NCI-H1092 treated with DMSO at 0.1 percent for 48 hours (cell line): ENCODE measurements at regions not wholly inside any gene's neighbourhood (a gene's known extent, or its start where the extent isn't known, plus 50 kb on each side); places are given as distances from the start of the nearest gene placed in this dataset.

Experiments
- DNase-seq: peaks from one replicate; lab custom pipeline; 2025; lab: John Stamatoyannopoulos, UW

DNA sequence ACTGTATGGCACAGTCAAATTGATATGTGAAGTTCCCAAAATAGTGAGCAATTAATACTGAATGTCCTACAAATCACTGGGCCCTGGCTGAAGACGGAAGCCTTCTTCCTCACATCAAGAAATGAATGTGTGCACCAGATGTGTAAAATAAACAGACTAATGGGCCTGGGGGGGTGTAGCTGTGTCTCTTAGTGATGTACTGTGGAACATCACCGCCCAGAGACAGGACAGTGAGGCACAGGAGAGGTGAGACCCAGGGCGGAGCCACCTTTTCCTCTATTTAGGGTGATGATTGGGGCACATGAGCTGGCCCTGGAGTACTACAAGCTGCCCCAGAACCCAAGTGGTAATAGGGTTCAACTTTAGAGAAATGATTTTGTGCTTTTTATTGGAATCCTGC is 368.5 kb upstream of the ARID1B start:
- DNase-seq = no peak

DNA sequence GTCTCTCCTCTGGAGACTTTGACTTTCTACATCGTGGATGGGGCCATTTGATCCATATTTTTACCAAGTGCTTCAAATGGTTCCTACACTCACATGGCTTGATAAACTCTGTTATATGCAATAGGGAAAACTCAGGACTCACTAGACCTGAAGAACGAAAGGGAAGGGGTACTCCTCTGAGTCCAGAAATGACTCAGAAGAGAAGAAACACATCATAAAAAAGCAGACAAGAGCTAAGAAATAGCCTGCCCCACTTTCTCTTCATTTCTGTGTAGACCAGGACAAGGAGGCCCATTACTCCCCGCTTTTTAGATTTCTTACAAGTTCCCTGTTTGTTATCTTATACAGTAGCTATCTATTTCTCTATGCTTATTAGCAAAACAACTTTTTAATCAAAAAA is 369.8 kb upstream of the ARID1B start:
- DNase-seq = no peak

DNA sequence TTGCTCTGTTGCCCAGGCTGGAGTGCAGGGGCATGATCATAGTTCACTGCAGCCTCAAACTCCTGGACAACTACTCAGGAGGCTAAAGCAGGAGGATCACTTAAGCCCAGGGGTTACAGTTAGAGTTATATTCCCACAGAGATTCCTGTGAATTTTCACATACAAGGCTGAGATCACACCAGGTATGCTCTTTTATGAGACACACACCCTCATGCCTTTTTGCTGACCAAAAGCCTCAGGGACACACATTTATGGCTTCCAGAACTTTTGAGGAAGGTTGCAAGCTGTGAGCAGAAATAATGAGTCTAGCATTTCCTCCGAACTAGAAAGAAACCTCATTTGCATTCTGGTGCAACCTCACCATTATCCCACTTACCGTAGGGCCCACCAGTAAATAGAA is 370.5 kb upstream of the ARID1B start:
- DNase-seq = no peak

DNA sequence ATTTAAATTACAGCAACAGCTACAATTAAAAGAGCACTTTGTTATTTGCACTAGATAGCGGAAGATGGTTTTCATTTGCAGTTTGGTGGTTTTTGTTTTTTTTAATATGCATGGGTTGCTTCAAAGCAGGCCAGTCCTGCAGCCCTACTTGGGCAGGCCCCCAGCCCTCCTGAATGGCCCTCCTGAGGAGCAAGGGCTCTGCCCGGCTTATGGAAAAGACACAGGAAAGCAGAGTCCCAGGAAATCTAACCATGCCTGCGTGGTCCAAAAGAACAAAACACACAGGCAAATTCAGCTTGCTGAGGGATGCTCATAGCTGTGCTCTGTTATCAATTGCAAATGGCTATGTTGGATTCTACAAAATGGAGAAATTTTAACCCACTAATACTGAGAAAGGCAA is 371.1 kb upstream of the ARID1B start:
- DNase-seq = no peak

DNA sequence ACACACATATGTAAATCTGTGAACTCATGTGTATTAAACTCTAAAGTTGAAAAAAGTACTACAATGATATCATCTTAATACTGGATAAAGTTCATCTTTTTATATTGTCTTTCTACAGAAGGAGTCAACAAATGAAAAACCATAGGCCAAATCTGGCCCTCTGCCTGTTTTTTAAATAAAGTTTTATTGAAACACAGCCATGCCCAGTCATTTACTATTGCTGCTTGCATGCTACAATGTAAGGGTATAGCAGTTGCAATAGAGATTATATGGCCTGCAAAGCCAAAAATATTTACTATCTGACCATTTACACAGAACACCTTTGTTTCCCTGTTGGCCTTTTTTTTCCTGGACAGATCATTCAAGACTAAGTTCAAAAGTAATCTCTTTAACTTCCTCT is 374.6 kb upstream of the ARID1B start:
- DNase-seq = no peak

DNA sequence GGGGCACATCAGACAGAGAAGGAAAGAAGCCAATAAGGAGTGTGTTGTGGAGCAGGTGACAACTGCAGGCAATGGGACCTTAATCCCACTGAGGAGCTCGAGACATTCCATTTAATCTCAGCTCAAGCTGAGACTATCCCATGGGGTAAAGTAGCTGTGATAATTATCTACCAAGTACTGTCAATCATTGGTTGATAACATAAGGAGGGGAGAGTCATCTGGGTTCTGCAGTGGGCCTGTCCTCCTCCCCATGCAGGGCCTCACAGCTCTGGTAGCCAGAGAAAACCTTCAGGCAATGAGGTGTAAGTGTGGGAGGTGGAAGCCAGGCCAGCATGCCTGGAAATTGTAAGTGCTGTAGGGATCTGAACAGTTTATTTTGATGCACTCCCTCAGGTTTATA is 375.0 kb upstream of the ARID1B start:
- no peak for DNase-seq

DNA sequence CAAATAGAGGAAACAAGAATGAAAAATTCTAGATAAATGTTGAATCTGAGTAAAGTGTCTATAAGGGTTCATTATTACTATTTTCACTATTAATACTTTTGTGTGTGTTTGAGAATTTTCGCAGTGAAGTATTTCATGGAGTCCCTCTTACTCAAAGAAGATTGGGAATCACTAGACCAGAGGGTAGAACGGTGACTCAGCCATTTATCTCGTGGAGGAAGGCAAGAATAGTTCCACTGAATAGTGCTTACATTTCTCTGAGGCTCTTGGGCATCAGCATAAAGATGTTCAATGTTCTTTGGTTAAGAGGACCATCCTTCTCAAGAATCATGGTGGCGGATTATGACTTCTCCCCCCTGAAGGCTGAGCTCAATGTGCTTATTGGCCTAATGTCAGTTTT is 376.7 kb upstream of the ARID1B start:
- no peak for DNase-seq

DNA sequence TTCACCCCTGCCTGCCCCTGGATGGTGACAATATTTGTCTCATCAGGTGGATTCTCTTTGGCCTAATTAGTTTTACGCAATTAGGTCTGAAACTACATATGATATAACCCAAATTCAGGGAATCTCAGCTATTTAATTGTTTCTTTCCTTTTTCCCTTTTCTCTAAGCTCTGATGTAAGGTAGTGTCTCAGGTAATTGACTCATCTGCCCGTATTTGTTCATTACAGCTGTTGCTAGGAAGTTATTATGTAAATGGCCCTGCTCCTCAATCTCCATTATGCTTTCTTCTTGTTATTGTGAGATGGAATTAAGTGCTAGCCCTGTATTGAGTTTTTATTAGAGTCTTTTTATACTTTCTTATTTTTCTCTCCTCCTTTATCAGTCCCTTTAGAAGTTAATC is 378.2 kb upstream of the ARID1B start:
- no peak for DNase-seq

DNA sequence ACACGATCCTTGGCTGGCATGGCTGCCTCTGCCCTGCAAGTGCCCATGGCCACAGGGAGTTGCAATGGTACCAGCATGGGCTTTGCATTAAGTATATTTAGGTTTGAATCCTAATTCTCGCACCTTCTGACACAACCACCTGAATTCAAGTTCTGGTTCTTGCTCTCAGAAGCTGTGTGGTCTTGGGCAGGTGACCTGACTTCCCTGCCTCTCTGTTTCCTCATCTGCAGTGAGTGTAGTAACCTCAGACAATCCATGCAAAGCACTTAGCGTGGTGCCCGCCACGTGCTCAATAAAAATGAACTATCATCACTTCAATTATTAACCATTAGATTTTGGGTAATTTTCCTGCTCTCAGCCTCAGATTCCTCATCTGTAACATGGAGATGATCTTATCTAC is 378.8 kb upstream of the ARID1B start:
- no peak for DNase-seq

DNA sequence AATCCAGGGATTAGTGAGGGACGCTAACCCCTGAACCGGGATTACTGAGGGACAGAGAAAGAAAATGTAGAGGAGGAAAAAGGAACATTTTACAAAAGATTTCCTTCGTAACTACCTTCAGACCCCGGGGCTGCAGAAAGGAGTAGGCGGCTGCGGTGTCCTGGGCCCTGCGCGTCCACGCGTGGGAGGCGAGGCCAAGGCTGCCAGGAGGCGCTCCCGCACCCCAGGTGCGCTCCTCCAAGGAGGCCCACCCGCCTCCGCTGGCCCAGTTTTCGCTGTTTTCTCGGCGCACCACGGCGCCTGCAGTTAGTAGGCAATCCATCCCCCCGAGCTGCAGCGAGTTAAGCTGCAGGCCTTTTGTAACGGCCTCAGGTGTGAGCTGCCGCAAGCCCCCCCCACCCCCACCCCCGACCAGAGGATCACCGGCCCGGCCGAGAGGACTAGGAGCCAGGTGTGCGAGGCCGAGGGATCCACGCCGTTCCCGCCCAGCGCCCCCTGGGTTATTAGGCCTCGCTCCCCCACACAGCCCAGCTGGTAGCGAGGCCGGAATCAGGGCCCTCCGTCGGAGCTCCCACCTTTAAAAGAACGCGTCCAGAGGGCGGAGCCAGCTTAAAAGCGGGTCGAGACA is 380.3 kb upstream of the ARID1B start:
- DNase-seq = no peak

DNA sequence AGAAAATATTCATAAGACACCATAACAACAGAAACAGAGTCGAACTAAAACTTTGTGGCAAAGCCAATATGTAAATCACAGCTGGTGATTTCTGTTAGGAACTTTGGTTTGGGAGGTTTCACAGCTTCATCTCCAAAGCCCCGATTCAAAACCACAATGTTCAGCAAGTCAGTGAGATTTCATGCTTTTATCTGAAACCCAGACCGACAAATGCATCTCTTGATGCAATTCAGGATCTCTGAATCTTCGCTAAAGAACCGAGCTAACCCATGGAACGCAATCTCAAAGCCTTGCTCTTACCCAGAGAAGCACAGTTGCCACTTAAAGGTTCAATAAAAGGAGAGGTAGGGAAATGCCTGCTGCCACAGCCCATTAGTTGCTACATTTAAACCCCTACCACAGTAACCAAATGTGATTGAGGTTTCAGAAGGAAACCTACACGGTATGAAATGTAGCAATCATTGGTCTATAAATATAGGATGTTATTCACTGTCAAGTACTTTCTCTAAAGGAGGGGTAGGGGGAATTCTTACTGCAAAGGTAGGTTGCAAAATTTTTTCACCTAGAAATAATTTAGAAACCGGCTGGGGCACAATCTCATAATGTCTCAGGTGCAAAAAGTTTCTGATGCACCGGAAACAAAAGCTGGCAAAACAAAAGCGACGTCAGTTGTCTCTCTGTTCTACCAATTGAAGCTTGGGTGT is 381.0 kb upstream of the ARID1B start:
- no peak for DNase-seq

DNA sequence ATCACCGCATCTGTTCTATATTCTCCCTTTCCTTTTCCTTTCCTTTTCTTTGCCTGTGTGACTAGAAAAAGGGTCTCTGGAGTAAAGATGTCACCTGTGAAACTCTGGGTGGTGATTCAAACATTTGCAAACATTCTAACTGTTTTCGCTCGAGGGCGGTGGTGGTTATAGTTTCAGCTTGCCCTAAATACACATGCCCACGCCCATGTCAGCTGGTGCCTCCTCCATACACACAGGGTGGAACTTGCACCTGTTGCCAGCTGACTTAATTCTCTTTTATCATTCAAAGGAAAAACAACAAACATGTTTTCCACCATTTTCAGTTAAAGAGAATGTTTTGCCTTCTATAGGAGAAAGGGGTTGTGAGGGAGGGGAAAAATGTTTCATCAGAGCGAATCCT is 381.9 kb upstream of the ARID1B start:
- DNase-seq = no peak

DNA sequence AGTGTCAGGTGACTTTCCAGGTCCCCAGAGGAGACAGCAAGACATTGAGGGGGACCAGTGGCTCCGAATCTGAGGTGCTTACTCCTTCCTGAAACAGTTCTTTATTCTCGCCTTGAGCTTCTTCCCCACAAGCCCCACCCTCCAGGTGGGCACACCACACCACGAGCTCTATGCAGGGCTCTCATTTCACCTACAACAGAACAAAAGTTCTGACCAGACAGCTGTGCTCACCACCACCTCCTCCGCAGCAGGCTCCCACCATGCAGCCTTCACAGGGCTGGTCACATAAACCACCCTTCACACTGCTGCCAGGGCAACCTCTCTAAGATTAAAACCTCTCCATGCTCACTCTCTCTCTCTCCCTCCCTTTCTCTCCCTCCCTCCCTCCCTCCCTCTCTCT is 384.5 kb upstream of the ARID1B start:
- DNase-seq = no peak

DNA sequence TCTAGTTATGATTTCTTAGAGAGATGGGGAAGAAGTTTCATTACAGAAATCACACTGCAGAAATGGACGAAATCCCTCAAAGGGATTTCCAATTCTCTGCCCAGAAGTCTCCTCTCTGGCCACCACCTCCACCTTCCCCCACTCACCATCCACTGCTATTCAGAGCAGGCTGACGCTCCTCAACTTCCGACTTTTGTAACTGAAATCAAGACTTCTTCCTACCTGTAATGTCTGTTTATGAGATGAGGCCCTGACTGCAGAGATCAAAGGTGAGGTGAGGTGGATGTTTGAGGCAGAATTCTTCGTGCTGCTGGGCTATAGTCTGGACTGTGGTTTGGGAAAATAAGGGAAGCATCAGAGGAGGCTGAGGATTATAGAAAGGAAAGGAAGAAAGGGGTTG is 385.2 kb upstream of the ARID1B start:
- DNase-seq = no peak

DNA sequence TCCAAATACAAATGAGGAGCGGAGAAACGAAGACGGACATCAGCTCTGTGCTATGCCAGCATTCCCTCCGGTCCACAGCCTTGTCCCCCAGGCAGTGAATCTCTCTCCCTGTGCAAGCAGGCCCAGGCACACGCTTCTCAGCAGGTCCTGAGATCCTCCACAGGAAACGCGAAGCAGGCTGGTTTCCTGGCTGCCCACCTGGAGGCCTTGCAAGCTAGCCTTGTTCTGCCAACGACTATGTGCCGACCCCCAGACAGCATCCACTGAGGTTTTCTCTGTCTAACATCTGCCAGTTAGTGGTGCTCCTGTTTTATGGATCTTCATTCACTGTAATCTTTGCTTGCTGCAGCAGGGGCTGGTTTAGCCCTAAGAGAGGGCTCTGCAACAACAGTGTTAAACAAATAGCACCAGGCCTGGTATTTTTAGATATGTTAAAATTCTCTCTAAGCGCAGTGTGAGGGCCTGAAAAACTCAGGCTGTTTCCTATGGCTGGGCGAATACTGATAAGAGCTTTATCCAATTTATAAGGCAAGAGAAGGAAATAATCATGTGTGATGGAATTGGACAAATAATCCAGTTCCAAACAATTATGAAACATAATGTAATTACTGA is 386.0 kb upstream of the ARID1B start:
- peak; percentile 11 for DNase-seq

DNA sequence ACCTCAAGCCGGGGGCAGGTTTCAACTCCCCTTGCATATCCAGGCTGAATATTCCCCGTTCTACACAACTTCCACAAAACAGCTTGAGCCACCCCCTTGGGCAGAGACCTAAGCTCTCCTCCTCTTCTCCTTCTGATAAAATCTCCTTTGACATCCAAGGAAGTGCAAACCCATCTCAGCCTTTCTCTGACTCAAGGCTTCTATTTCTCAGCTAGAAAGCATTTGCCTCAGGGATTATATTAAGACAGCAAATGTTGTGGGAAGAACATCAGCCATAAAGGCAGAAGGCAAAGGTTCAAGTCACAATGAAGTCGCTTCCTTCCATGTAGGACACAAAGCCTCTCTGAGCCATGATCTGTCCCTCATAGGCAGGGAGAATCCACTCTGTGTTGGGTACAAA is 386.6 kb upstream of the ARID1B start:
- DNase-seq = no peak

DNA sequence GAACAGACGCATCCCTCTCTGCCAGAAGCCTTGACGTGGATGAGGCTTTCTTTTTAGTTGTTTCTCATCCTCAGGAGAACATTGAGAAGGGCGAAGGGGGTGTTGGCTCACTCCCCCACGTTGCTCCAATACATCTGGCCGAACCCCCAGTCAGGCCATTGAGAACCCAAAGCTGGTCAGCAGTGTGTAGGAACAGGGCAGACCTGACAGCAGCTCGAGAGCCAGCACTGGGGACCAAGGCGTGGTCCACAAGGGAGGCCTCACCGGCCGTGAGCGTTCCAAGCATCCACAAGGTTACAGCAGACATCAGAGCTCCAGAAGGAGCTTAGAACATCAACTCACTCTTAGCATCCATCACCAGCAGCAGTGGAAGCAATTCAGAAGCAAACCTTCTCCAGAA is 387.9 kb upstream of the ARID1B start:
- DNase-seq = no peak

DNA sequence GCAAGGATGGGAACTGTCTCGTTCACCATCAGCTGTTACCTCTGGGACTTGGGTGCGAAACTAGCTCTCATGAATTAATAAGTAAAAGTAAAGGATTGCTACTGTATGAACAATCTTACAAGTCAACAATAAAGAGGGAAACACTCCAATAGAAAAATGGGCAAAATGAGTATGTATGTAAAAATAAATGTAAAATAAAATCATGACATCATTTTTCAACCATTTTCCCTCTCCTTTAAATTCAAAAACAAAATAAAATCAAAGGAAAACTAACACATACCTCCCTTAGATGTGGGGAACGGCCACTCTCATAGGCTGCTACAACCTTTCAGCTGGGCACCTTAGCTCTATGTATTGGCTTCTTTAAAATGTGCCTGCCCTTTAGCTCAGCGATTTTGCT is 389.7 kb upstream of the ARID1B start:
- no peak for DNase-seq

DNA sequence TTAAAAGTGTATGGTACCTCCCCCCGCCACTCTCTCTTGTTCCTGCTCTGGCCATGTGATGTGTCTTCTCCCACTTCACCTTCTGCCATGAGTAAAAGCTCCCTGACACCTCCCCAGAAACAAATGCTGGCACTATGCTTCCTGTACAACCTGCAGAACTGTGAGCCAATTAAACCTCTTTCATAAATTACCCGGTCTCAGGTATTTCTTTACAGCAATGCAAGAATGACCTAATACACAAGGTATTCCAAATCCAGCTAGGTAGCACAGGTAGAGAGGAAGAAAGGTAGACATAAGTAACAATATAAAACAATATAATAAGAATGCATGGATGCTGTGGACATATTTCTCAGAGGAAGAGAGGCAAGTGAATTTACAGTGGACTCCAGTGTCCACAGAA is 394.1 kb upstream of the ARID1B start:
- DNase-seq = no peak

DNA sequence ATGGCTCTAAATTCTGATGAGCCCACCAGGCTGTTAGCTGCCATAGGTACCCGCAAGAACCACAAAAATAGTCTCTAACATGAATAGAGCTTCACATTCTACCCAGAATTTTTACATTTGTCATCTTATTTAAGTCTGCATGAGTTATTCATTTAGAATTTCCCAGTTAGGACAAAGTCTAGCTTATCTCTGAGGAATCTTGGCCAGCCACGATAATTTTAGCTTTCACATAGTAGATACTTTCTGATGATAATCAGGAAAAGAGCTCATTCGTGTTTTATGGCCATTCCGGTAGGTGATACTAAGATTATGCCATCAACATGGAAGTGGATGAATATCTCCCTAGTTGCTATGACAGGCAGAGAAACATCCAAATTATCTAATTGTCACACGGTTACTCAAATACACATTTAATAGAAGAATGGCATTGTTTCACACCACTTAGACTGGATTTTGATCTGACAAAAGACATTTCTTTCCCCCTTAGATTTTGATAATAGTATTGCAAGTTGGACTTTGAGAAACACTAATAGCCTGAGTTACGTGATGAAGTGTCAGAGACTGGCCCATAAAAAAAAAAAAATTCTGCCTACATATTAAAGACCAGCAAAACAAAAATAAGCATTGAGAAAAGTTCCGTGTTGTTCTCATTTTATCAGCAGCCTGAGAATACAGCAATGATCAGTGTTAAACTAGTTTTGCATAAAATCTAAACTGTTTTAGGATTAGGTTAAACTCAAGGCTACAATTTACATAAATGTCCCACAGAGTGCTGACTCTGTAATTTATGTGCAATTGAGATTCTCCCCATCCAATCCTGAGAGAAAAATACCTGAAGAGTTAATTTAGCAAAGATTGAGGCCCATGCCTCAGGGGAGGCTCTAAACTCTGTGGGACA is 397.5 kb upstream of the ARID1B start:
- DNase-seq = no peak

DNA sequence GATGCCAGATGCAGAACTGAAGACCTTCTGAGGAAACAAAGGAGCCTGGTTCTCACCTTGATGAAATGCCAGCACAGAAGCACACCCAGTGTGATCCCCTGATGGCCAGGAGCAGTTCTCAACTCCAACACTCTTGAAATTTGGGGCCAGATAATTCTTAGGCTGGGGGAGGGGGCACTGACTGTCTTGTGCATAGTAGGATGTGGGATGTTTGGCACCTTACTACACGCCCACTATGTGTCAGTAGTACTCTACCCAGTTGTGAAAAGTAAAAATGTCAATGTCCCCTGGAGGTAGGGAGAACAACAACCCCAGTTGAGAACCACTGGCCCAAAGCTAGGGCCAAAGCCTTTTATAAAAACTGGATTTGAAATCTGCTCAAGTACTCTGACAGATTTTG is 398.3 kb upstream of the ARID1B start:
- no peak for DNase-seq

DNA sequence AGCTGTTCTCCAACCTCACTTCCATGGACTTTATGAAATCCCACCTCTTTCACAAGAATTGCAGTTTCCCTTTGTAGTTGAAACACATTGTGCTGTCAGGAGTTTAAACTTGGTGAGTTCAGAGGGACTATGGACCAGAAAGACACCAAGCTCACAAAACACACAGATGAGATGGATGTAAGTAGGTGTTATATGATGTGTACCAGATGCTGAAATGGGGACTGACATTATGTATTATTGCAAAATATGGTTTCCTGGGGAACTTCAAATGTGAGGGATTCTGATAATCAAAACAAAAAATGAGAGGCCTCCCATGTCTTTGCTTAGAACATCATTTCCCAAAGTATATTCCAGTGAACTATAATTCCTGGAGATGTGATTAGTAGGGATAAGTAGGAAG is 401.1 kb upstream of the ARID1B start:
- DNase-seq = no peak

DNA sequence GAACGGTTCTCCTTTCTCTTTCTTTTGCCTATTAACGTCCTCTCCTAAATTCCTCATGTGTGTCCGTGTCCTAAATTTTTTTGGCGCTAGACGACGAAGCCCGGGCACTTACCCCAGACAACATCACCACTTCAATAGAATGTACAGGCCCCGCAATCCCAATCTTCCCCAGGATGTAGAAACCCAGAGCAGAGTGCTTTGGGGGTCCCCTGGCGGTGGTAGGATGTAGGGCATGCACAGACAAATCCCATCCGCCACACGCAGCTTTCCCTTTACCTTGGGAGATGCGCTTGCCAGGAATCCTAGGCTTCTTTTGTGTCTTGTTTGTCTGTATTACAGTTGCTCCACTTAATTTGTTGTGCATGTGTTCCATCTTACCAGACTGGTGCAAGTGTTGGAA is 417.3 kb upstream of the ARID1B start:
- DNase-seq = no peak
